HG03354 (cell line): ENCODE measurements at regions not wholly inside any gene's neighbourhood (a gene's known extent, or its start where the extent isn't known, plus 50 kb on each side); places are given as distances from the start of the nearest gene placed in this dataset.
"Not testable (repeated sequence)": the region's sequence is repeated elsewhere in the genome, so short reads cannot be mapped to it uniquely, and the experiment has no call there.

Source experiments
- ATAC-seq: cut with Tn5 transposase; IDR thresholded peaks from one replicate; pipeline ENCODE4 v1.9.1; 2021; ENCODE audit warnings: mild to moderate bottlenecking; ENCODE audit not compliant: unreplicated experiment, poor library complexity, severe bottlenecking

DNA sequence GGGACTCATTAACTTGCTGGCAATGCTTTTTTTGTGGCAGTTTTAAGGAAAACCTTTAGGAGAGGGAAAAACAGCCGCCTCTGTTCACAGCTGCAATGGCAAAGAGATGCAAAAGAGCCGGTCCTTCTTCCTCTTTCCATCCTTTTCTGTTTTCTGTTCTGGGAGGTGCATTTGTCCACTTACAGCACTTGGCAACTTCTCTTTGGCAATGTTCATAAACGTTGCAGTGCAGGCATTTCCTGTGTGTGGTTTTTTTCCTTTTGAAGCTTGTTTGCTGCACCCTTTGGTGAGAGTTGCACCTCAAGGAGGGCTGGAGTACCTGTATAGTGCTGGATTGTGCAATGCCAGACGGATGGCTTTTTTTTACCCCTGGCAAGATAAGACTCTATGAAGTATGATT is 53.9 kb upstream of the HABP2 start:
- no peak for ATAC-seq

- no peak for ATAC-seq
Measured at GRCh38 chr10:113499806-113500205, 53.0 kb upstream of the HABP2 start.

DNA sequence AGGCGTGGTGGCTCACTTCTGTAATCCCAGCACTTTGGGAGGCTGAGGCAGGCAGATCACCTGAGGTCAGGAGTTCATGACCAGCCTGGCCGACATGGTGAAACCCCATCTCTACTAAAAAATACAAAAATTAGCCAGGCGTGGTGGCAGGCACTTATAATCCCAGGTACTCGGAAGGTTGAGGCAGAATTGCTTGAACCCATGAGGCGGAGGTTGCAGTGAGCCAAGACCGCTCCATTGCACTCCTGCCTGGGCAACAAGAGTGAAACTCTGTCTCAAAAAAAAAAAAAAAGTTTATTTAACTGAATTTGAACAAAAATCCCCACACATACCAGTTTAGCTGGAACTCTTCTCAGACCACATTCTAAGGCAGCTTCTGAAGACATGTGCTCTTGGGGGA is 51.8 kb upstream of the HABP2 start:
- ATAC-seq = not testable (repeated sequence)
